ENCODE measurements at regions not wholly inside any gene's neighbourhood (a gene's known extent, or its start where the extent isn't known, plus 50 kb on each side); places are given as distances from the start of the nearest gene placed in this dataset.
"Not testable (repeated sequence)": the region's sequence is repeated elsewhere in the genome, so short reads cannot be mapped to it uniquely, and the experiment has no call there.

DNA sequence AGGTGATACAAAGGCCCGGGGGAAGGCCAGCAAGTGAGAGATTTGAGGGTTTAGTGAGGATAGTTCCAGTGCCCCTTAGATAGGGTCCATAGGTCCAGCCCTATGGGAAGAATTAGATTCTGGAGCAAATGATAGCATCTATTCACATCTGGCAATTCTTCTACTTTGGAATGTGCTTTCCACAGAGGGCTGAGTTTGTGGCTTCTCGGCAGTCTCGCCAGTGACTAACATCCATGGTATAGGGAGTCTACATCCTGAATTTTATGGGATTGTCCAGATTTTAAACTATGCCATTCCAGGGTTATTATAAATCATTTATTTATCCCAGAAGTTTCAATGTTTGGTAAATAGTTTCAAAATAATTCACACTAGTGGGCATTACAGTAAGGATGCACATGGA is 207.3 kb upstream of the ADO start:
- DNase-seq = no peak

DNA sequence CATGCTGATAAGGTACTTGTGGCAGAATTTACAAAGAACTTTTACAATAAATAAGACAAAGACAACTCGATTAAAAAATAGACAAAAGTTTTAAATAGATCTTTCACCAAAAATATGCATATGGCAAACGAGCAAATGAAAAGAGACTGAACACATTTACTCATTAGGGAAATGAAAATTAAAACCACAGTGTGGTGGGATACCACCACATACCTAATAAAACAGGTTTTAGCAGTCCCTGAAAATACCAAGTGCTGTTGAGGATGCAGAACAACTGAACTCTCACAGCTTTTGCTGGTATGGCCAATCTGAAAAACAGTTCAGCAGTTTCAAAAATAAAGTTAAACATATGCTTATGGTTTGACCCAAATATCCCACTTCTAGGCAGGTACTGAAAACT is 205.4 kb upstream of the ADO start:
- no peak for DNase-seq

DNA sequence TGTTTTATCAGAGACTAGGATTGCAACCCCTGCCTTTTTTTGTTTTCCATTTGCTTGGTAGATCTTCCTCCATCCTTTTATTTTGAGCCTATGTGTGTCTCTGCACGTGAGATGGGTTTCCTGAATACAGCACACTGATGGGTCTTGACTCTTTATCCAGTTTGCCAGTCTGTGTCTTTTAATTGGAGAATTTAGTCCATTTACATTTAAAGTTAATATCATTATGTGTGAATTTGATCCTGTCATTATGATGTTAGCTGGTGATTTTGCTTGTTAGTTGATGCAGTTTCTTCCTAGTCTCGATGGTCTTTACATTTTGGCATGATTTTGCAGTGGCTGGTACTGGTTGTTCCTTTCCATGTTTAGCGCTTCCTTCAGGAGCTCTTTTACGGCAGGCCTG is 198.0 kb upstream of the ADO start:
- not testable (repeated sequence) for DNase-seq

DNA sequence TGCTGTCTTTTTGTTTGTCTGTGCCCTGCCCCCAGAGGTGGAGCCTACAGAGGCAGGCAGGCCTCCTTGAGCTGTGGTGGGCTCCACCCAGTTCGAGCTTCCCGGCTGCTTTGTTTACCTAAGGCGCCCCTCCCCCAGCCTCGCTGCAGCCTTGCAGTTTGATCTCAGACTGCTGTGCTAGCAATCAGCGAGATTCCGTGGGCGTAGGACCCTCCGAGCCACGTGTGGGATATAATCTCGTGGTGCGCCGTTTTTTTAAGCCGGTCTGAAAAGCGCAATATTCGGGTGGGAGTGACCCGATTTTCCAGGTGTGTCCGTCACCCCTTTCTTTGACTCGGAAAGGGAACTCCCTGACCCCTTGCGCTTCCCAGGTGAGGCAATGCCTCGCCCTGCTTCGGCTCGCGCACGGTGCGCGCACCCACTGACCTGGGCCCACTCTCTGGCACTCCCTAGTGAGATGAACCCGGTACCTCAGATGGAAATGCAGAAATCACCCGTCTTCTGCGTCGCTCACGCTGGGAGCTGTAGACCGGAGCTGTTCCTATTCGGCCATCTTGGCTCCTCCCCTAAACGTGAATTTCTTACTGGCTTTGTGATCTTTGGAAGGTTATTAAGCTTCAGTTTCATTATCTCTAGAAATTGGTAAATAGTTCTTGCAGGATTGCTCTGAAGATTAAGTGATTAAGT is 196.2 kb upstream of the ADO start:
- not testable (repeated sequence) for DNase-seq

DNA sequence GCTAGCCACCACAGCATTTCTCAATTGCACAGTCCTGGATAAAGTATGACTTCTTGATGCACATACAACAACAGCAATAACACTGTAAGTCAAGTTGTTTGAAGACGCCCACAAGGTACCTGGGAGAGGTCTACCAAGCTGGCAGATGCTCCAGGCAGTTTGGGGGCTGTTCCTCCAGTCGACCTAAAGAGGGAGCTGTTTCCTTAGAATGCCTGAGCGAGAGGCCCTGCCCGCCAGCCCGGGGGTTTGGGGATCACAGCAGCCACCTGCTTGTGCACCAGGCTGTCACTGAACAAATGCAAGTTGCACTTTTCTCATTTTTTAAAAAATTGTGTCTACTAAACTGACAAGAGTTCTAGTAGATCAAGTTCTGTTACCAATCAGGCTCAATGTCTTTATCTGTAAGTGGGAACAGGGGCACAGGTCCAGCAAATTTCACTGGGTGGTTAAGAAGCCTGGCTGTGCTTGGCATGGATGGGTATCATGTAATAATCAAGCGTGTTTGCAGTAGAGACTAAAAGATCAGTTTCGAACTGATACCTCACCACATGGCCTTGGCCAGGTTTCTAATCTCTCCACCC is 193.8 kb upstream of the ADO start:
- peak; percentile 82 for DNase-seq

DNA sequence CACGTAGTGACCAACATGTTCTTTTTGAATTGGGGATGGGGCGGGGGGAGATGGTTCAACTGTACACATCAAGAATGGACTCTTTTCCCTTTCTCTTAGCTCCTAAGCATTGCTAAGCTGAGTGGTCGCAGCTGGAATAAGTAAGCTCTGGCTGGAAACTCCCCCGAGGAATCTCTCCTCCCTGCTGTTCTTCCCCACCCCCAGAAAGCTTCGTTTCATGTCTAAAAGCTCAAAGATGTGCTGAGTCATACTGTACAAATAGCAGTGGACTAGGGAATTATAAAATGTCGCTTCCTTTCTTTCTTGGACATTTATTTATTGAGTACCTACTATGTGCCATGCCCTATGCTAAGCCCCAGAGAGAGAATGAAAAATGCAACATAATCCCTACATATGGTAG is 191.1 kb upstream of the ADO start:
- no peak for DNase-seq

DNA sequence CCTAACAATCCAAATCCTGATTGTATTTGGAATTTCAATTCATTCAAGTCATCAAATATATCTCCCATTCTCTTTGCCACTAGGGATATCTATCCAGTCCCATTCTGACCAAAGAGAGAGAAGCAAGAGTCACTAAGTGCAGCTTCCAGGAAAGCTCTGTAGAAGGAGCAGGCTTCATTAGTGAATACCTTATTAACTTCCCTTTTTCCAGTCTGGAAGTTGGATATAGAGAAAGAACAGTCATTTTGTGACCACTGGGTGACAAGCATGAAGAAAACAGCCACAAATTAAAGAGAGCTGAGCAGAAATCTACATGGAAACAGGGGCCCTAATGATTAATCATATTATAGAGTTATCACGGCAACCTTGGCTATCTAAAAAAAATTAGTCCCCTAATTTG is 190.7 kb upstream of the ADO start:
- DNase-seq = no peak

DNA sequence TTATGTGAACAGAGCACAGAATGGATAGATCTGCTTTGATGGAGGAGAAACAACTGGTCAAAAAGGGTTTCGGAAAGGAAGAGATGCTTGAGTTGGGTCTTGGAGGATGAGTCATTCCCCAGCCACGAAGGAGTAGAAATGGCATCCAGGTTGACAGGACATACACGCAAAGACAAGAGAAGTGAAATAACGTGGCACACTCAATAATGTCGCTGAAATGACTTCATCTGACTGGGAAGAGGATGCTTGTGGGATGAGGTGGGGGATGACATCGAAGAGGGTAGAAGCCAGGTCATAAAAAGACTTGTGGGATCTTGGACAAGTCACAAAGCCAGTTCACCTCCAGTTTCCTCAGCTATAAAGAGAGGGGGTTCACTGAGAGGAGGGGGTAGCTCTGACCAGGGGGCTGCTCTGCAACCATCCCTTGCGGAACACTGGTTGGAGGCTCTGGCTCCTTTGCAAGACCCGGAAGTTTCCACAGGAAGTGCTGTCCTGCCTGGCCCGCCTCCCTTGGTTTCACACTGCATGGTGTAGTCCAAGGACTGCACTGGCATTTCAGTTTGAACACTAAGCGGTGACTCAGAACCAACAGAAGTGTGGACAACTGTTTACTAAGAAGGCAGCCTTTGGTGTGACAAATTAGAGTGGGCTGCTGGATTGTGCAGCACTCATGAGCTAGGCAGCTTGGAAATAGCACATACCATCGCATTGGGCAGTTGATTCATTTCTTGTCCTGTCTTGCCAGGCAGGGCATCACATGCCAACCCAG is 189.9 kb upstream of the ADO start:
- DNase-seq = peak; percentile 67

DNA sequence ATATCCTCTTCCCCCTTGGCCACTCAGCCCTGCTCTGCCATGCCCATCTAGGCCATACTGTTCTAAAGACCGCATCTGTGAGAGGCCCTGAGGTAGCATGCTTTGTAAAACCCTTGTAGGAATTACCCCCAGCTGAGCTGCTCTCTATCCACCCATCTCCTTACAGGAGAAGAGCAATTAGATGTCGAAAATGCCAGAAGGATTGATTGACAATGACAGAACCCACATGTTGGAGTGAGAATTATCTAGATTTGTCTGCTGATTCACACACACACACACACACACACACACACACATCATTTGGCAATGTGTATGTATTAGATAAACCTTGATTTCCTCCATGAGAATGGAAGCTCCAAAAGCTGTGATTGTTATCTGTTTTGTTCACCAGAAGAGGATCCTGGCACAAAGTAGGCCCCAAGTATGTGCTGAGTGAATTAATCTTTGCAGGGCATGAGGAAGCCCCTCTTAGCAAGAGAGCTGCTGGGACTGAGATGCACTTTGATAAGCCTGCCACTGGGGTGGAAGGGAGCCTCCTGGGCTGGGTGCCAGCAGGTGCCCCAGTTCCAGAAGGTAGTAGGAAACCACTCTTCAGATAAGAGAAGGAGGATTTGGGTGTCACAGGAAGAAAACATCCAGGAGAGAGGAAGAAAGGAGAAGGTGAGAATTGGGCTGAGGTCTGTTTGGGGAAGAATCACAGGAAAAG is 187.5 kb upstream of the ADO start:
- DNase-seq = no peak

DNA sequence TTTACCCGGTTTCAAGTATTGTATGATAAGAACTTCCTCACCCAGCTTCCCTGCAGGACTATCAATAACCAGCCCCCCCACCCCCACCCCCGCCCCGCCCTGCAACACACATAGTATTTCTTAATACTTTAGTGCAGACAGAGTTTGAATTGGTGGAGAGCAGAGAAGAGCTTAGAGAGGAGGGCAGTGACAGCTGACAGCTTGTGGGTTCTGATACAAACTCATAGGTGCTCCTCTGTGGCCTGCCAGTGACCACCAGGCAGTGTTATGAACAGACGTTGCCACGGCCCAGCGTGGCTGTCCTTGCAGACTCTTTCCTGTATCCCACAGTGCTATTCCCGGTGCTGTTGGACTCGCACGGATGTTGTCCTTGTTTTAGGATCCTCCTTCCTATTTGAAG is 186.9 kb upstream of the ADO start:
- DNase-seq = no peak

DNA sequence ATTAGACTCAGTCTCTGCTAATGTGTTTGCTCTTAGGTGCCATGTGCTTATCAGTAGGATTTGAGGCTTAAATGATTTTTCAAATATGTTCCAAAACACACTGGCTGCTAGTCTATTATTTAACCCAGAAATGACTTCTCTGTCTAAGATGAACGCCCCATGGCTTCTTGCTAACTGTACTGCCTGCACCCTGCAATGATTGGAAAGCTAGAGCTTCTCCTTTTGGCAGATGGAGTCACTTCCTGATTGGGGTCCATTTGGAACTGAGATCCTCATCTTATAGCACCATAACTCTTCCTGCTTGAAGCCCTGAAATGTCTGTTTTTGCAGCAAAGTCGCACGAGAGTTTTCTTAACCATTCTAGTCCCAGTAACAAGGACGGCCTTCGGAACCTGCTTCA is 186.5 kb upstream of the ADO start:
- DNase-seq = no peak

DNA sequence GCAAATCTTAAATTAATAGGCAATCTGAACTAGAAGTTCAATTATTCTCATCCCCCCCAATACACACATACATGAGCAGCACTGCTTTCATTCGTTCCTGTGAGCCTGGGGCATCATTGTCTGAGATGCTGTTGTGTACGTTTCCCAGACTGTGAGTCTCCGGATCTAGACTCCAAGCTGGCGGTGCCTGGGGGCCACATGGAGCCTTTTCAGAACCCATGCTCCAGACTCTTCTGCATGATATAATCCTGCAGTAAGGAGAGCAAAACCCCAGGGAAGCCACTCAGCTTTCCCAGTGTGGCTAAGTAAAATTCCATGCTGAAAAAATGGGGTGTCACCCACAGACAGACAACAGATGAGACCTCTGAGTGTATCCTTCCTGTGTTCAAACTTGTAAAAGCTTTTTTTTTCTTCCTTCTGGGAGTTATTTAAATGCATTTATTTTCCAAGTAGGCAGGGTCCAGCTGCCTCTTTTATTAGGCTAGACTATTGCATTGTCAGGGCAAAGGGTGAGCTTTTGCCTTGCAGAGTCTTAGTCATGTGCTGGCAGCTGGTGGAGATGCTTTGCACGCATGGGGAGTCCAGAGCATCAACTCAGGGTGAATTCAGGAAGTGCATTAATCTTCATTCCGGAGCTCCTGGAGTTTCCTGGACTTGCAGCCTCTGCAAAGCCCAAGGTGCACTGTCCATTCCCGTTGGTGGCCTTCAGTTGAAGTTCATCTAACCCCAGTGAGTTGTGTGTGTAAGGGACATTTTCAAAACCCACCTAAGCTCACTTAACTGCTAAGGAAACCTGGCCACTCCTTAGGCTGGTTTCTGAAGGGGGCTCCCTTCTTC is 185.7 kb upstream of the ADO start:
- no peak for DNase-seq

DNA sequence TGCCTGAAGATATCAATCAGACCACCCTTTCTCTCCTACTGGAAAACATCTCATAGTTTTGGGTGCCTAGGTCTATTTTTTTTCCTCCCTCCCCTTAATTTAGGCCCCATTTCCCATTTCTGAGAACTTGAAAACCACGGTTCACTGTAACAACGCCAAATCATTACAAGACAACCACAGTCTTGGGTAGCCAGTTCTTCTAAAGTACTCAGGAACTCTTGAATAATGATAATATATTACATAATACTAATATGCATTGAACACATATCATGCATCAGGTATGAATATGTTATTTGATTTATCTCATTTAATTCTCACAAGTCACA is 185.1 kb upstream of the ADO start:
- DNase-seq = no peak

DNA sequence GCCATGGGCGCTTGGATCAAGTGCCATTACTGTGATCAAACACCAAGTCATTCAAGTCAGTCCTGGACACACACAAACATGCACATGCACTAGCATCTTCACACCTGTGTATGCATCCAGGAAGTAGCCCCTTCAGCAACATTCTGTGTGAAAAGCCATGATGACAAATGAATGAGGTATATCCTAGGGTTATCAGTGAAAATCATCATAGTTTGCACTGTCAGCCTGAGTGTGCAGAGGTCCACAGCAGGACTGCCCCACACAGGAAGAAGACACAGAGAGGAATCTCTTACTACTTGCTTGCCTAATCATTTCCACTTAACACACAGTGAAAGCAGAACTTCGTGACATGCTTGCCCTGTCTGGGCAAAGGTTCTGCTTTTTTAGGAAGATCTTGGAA is 184.0 kb upstream of the ADO start:
- DNase-seq = no peak

DNA sequence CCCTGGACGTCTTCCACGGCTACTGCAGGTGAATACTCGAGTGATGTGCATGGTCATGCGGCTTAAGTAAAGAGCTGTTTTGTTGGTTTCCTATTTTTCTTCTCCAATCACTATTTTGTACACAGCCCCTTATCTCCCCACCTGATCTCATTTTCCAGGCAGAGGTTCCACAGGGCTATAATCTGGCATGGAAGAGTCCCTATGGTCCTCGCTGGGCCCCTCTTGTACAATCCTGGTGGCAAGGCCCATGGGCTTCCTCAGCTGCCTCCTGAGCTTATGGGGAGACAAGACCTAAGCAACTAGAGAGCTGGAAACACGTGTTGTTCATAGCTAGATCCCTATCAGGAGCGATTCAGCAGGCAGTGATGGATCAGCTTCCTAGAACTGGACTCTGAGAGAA is 181.3 kb upstream of the ADO start:
- DNase-seq = no peak

DNA sequence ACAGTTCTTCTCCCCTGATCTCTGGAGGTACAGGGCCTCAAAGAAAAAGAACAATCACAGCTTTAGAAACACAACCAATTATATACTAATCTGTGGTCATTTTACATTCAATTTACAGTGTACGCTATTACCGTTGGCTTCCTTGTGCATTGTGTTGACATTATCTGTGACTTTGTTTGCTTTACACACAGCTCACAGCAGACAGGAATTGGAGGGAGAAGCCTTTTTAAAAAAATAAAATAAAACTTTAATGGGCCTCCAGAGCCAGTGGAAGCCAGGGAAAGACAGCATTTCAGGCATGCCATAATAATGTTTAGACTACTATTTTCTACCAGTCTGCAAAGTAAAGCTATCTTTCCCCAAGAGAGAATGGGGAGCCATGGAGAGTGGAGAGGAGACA is 179.0 kb upstream of the ADO start:
- no peak for DNase-seq

DNA sequence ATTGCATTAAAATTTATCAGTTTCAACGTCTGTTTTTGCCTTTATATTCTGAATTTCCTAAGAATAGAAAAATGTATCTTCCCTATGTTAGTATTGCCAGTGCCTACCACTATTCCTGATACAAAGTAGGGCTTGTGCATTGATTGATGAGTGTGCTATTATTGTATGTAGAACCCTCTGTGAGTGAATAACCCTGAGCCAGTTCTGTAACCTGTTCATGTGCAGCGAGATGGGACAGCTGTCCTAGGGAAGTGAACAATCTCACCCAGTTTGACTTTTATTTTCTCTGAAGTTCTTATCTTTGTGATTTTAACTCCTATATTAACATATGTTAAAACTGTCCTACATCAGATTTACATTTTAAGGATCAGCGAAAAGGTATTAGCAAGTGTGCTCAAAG is 178.4 kb upstream of the ADO start:
- no peak for DNase-seq

DNA sequence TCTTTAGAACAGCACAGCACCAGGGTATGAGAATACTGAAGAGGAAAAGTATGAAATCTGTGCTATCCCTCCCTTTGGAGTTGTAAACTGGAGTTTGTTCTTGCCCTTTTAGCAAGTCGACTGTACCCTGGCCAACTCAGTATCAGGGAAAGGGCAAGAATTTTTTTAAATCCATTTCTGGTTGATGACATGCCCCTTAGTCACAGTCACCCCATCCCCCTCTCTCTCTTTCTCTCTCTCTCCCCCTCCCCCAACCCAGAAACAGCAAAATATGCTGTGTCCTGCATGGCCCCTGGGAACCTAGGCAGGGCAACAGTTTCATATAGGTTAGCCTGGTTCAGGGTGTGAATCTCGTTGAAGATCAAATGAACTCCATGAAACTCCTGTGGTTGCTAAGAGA is 177.7 kb upstream of the ADO start:
- no peak for DNase-seq

DNA sequence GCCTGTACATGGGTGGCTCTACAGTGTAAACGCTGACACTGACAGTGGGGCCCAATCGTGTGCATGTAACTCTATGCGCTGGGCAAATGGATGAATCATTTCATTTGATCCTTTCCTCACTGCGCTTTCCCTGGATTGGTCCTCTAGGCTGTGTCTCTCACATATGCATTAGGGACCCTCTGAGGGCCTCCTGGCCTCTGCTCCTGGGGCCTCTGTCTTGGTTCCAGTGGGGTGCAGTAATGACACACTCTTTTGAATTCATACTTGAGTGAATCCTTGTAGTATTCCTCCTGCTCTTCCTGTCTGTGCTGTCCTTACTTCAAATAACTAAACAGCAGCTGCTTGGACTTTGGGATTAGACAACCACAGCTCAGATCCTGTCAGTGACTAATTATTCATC is 176.5 kb upstream of the ADO start:
- no peak for DNase-seq

DNA sequence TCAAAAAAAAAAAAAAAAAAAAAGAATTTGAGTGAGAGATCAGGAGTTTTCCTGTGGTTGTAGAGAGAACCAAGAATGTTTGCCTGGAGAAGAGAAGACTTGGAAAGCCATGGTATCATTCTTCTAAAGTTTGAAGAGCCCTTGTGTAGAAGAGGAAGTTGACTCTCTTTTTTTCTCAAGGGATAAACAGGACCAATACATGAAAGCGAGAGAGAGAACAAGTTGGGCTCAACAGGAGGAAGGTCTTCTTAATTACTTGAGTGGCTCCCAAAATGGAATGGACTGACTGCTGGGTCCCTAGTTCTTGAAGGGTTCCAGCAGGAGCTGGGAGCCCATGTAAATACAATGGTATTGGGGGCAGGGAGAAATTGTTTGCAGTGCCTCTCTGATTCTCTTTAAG is 173.3 kb upstream of the ADO start:
- DNase-seq = no peak

DNA sequence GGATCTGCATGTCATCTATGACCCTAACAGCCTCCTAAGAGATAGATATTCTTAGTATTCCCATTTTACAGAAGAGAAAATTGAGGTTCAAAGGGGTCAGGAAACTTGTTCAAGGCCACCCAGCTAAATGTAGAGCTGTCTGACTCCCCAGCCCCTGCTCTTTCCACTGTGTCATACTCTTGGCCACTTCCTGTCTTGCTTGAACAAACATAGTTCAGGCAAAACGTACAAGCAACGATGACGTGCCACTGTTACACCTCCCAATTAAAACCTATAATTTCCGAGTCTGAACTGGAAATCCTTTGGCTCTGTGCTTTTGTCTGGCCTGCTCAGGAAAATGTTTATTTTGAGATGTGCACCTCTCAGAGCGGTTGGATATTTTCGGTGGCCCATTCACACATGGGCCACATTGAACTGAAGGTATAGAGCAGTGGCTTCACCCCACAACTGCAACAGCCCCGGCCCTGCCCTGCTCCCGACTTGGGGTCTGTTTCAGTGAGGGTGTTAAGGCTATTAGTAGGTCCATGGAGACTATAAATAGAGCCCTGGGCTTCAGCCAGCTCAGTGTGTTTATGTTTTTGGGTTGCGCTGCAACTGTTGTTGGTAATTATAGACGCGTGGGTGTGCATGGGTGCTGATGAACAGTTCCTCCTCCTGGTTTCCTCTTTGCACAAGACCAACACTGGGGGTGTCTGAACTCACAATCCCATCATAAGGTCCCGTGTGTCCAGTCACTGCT is 172.3 kb upstream of the ADO start:
- peak; percentile 54 for DNase-seq

DNA sequence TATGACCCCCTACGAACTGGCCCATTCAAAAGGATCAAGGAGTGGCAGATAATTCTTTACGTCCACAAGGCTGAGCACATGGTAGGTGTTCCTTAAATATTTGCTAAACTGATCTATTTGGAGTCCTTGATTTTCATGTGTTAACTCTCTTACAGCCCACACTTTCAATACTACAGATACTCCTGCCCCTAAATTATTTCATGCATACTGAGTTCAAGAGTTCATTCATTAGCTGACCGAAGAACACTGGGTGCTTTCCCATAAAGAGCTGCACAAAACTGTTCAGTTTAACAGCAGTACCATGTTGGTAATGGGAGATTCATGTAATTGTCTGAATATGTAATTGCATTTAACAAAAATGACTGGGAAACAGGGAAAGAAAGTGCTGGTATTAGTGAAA is 170.5 kb upstream of the ADO start:
- no peak for DNase-seq

Measured in stimulated activated CD8-positive, alpha-beta memory T cell treated with anti-CD3 and anti-CD28 coated beads, Interleukin-4, amount 100 ng/mL, for 48 hours (primary cell).